NCI-H774 (cell line): ENCODE measurements at regions not wholly inside any gene's neighbourhood (a gene's known extent, or its start where the extent isn't known, plus 50 kb on each side); places are given as distances from the start of the nearest gene placed in this dataset.
"Not testable (repeated sequence)": the region's sequence is repeated elsewhere in the genome, so short reads cannot be mapped to it uniquely, and the experiment has no call there.

ENCODE experiments used
- DNase-seq: peaks from one replicate; lab custom pipeline; 2025; lab: John Stamatoyannopoulos, UW

- no peak for DNase-seq
These were observed 186.7 kb downstream of the UACA start for GRCh38 chr15:70576696-70577095.

DNA sequence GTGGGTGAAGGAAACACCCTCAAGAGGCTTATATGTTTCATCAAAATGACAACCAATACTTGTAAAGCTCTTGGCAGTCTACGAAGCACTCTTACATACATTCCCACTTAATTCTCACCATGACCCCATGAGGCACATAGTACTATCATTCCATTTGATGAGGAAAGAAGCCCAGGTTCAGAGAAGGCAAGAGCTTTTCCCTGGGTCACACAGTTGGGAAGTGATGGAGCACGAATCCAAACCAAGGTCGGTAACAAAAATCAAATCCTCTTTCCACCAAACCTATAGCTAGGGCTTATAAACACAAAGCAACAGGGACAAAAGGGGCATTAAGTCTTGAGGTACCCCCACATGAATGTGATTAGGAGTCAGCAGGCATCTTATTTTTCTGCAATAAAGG lies 187.1 kb downstream of the UACA start:
- no peak for DNase-seq

DNA sequence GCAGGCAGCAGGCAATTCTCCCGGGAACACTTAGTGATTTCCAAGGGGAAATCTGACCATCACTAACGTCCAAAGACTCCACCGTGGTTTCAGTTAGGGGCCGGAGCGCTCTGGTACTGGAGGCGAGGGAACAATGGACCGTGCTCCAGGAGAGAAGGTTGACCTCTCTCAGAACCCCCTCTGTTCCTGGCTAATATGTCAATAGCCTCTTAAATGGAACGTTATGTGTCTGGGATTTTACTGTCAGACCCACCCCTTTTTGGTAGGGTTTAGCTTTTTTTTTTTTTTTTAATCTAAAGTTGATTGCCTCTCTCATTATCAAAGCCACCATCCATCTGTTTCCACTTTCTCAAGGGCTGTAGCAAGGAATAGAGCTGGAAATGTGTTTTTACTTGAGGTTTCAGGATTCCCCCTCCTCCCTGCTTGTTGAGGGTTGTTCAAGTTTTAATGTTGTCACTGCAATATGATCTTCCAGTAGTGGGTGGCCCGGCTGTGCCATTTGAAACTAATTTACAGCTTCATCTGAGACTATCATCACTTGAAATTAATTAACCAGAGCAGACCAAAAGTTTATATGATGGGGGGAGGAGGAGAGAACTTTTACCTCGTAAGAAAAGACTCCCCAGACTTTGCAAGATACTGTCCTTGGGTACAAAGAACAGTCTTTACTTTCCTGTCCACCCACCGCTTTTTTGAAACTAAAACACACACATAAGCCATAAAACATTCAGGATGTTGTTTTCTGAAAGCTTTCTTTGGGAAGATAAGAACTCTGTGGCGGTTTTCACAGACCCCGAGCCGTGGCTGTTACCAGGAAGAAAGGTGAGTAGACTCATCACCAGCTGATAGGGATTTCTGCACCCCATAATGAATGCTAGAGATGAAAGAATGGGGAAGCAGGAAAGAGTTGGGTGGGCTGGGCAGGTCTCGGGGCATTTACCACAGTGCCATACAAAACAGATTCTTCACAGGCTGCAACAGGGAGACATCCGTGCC lies 187.8 kb downstream of the UACA start:
- DNase-seq: no peak

DNA sequence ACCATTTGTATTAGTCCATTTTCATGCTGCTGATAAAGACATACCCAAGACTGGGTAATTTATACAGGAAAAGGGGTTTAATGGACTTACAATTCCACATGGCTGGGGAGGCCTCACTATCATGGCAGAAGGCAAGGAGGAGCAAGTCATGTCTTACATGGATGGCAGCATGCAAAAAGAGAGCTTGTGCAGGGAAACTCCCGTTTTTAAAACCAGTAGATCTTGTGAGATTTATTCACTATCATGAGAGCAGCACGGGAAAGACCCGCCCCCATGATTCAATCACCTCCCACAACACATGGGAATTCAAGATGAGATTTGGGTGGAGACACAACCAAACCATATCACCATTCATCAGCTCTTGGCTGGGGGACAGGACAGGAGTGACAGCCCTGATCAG lies 189.0 kb downstream of the UACA start:
- not testable (repeated sequence) for DNase-seq

DNA sequence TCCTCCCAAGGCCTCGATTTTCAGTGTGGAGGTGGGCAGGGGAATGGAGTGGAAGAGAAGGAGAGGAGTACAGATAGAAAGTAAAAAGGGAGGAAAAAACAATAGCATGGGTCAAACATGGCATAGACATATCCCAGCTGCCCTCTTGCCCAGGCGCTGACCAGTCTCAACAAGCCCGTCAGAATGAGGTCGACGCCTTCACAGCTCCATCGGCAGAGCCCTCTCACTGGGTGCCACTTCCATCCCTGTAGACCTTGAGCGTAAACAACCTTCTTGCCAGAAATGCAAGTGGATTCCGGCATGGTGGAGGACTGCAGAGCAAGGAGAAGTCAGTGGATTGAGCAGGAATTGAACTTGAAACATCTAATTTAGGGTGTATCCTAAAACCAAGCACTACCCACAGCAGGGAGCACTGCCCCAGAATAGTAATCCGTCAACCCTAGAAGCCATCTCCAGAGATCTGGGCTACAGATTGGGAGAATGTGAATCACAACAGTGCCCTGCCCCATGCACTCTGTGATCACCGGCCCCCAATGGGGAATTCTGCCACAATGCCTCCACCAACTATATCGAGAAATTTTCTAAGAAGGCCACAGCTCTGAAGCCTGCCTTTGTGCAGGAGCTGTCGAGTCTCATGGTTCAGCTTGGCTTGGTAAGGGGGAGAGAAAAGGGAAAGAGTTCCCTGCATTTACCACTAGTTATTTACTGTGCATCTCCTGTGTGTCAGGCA lies 190.1 kb downstream of the UACA start:
- no peak for DNase-seq

- DNase-seq: no peak
These were observed 193.6 kb downstream of the UACA start for GRCh38 chr15:70569714-70570231.

DNA sequence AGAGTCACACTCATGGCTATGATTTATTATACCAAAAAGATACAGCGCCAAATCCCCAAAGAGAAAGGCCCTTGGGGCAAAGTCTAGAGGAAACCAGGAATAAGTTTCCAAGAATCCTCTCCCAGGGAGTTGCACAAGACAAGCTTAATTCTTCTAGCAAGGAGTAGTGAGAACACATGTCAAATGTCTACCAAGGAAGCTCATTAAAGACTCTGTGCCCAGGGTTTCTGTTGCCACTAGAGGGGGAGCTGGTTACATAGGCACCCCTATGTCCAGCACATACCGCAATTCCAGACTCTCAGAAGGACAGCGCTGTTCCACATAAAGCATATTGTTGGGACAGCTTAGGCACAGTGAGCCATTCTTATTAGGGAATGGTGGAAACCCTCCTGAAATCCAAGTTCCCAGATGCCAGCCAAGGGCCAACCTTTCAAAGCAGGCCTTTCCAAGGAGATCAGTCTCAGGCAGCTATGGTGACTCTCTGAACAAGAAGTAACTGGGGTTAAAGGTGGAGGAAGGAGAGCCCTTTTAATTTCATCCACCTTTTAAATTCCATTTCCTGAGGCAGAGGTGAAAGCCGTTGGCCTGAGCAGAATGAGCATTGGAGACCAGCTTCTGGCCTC lies 194.2 kb downstream of the UACA start:
- DNase-seq: no peak

- no peak for DNase-seq
These were observed 196.4 kb downstream of the UACA start for GRCh38 chr15:70566989-70567388.

DNA sequence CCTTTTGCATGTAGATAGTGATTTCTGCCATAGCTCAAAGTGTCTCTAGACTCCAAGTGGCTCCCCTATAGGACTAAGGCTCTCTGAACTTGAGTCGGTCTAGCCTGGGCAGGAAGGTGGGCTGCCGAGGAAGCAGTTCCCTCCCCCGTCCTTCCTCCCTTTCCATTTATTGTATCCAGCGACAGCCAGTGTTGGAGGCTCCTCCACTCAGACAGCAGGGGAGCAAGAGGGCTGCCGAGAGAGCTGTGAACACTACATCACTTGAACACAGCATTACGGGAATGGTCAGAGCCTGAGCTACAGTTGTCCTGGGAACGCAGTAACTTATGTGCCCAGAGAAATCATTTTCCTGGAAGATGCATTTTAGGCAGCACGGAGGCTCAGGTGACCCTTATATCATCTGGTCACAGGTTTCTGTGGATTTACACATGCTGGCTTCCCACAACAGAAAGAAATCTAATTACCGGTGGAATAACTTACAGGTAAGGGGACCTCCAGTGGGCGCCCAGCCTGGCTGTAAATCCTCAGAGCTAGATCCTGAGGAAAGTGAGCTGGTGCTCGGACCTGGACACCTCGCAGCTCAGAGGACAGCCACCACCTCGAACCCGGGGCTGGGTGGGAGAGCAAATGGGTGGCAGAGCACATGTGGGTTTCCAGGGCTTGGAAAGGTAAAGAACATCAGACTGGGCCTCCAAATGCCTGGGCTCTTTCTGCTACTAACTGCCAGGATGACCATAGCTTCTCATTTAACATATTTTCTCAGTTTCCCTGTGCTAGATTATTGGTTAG lies 197.1 kb downstream of the UACA start:
- no peak for DNase-seq

GRCh38 chr15:70563561-70564095 lies 199.7 kb downstream of the UACA start:
- no peak for DNase-seq

GRCh38 chr15:70562906-70563305 lies 200.5 kb downstream of the UACA start:
- no peak for DNase-seq

- no peak for DNase-seq
These were observed 201.5 kb downstream of the UACA start for GRCh38 chr15:70561885-70562284.

DNA sequence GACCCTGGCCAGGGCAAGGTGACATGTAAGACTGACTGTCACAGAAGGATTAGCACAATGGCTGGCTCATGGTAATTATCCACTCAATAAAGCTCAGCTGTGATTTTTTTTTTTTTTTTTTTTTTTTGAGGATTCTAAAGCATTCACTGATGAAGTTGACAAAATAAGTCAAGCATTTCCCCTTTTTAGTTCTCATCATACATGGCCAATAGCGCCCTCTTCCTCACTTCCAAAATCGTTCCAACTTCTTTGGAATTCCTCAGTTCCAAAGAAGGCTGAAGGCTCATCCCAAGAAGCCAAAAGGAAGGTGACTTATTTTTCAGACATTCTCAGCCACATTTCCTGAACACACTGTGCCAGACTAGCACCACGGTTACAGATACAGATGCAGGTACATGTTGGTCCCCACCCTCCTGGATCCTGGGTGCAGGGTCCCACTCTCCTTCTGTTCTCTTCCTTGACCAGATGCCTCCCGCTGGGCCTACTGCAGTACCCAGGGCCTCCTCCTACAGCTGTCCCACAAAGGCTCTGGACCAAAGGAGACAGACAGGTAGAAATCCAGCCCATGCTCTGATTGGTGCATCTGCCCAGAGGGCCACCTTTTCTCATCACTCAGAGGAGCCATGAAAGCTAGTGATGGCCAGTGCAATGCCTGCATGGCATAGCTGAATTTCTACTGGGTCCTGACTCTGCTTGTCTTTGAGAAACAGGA lies 202.6 kb downstream of the UACA start:
- no peak for DNase-seq

DNA sequence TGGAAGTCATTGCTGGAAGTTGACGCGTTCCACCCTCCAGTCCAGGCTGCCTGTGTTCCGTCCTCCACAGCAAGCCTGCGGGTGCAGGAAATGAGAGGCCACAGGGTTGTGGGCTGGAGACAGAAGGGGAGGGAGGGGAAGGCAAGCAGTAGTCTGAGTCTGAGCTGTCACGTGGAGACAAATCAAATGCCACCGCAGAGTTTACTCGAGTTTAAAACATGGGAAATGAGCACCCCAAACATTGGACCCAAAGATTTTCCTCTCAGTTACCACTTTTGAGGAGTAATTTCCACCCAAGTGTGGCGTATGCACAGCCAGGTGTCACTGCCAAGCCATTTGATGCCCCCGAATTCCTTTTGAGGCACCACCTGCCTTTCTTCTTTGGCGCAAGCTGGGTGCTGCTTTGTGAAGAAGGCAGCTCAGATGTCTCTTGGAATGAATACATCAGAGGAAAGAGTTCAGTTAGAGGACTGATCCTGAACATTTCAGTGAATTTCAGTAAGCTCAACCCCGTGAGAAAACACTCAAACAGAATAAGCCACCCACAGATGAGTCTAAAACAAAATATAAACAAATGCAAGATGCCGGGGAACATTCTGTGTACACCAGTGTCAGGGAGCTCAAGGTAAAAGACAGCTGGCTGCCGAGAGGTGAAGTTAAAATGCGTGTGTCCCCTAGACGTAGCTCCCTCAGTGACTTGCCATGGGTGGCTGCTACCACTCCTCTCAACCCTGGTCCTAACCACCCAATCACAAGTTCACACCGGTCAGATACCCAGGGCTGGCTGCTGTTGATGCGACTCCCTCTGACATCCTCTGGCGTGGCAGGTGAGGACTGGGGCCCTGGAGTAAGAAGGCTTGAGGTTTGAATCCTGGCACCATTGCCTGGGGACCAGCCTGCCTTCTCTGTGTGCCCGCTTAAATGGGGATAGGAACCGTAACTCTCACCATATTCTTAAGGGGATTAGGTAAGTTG lies 203.8 kb downstream of the UACA start:
- no peak for DNase-seq

DNA sequence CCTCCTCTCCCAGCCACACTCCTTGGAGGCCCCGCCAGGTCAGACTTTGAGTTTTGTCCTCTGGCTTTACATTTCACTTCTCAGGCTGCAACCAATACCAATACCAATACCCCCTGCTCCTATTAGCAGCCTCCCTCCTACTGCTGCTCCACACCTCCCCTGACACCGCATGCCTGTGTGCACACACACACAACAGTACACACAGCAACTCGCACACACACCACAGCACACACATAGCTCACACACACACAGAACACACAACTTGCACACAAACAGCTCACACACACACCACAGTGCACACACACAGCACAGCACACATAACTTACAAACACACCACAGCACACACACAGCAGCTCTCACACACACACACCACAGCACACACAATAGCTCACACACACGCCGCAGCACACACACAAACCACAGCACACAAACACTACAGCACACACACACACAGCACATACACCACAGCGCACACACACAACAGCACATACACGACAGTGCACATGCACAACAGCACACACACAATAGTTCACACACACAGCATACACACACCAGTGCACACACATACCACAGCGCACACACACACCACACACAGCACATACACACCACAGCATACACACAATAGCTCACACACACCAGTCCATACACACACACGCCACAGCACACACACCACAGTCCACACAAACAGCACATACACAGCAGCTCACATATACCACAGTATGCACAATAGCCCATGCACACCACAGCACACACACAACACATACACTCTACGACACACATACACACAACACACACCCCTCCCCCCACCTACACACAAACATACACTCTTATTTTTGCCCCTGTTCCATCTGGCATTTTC lies 204.7 kb downstream of the UACA start:
- no peak for DNase-seq

DNA sequence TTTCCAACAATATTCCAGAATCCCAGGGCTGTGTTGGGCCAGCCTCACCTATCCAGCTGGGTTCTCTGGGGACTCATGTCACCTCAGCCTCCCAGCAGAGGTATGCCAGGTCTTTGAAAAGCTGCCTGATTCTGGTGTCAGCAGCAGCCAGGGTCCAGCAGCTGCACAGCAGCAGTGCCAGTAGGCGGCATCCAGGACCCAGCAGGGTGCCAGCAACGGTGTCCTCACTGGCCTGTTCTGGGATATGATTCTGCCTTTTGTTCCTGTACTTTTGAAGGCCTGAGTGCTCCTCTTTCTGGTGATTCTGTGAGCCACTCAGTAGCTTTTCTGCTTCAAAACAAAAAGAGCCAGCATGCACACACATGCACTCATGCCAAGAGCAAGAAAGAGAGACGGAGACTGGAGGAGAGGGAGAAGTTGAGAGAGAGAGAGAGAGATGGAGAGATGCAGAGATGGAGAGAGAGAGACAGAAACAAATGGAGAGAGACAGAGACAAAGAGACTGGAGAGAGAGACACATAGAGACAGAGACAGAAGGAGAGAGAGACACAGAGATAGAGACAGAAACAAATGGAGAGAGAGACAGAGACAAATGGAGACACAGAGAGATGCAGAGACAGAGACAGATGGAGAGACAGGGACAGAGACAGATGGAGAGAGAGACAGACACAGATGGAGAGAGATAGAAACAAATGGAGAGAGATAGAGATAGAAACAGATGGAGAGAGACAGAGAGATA lies 205.7 kb downstream of the UACA start:
- no peak for DNase-seq

DNA sequence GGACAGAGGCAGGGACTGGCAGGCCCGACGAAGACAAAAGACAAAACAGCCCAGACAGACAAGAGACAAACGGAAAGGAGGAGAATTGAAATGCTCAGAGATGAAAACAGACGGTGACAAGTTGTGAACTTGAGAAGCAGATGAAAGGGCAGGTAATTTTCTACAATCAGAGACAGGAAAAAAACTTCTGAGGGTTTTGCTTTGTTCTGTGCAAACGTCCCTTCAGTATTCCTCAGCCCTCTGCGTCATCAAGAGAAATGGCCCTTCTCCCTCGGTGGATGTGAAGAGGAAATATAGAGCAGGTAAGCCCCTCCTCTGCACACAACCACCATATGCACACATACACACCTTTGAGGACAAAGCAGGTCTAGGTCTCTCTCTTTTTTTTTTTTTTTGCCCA lies 206.6 kb downstream of the UACA start:
- no peak for DNase-seq
